GM19324 (cell line): ENCODE measurements at regions not wholly inside any gene's neighbourhood (a gene's known extent, or its start where the extent isn't known, plus 50 kb on each side); places are given as distances from the start of the nearest gene placed in this dataset.
A peak's percentile ranks its signal among the peaks of the same experiment; 100 is the strongest.

ENCODE experiments used
- ATAC-seq: cut with Tn5 transposase; IDR thresholded peaks from one replicate; pipeline ENCODE4 v1.9.1; 2021; ENCODE audit warnings: mild to moderate bottlenecking, moderate library complexity; ENCODE audit not compliant: unreplicated experiment, low FRiP score

DNA sequence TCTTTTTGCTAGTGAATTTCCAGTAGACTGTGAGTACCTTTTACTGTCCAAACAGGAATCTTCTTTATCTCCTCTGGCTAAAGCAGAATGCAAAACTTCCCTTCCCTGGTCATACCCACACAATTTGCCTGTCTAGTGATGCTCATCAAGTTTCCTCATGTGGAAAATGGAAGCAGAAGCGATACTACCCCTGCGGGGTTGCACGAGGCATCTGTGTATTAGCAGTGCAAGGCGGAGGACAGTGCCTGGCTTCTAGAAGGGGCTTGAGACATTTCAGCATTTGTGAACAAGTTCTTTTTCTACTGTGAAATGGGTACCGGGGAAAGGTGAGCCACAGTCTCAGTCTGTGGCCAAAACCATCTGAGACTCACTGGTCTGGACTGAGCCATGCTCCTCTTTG lies 340.9 kb downstream of the AACS start:
- ATAC-seq, result peak; percentile 92

DNA sequence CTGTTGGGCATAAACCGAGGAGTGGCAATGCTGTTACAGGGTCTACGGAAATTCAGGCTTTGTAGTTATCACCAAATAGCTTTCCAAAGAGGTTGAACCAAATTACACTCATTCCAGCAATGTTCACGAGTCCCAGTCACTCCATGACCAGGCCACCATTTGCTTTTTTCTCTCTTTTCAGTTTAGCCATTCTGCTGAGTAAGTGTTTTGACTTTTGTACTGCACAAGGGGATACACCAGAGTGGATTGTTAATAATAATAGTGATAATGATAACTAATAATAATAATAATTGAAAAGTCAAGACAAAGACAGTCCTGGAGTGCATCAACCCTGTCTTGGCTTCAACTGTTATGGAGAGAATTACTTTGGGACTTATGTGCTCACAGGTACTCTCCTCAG lies 343.5 kb downstream of the AACS start:
- no peak for ATAC-seq

DNA sequence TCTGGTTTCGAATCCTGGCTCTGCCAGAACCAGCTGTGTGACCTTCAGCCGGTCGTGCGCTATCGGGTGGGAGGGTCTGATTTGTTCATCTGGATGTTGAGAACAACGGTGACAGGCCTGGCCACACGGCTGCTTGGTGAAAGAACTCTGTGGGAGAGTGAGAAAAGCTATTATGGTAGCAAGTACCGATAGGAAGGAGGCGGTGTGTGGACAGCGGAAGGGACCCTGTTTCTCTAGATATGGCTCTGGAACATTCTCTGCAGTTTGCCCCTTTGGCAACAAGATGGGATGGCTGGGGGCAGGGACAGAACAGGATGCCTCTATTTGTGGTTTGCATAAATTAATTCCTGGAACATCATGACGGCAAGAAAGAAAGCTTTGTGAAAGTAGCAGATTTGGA lies 347.3 kb downstream of the AACS start:
- ATAC-seq, result no peak

- ATAC-seq, result no peak
Observed at GRCh38 chr12:125417446-125417845, 352.2 kb downstream of the AACS start.

DNA sequence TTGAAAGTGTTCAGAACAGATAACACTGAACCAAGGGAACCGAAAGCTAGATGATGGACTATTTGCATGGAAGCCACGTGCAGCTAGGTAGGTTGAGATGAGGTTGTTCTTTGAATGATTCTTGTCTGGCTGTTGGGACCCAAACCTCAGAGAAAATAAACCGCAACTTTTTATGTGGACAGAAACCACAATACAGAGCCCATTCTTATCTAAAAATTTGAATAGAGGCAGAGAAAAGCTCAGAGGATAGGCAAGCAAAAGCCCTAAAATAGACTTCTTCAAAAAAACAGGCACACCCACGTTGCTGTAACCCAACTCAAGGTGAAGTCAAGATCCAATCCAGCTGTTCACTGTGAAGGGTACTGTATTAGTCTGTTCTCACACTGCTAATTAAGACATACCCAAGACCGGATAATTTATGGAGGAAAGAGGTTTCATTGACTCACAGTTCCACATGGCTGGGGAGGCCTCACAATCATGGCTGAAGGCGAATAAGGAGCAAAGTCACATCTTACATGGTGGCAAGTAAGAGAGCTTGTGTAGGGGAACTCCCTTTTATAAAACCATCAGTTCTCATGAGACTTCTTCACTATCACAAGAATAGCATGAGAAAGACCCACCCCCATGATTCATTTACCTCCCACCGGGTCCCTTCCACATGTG lies 353.8 kb downstream of the AACS start:
- ATAC-seq, result peak; percentile 74

DNA sequence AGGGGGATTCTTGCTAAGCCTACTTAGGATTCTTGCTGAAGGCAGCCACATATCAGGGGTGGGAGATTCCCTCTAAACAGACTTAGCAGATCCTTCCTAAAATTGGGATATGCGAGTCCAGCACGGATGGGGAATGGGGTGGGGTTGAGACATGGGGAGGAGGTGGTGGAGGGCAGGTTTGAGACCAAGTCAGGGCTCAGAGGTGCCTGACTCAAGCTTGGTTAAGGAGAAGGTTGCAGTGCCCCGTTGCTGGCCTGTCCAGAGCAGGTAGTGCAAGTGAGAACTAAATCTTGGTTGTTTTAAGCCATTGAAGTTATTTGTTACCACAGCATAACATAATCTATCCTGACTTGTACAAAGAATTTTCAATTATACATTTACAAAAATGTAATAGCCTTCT lies 359.7 kb downstream of the AACS start:
- no peak for ATAC-seq

GRCh38 chr12:125431516-125431915 lies 366.3 kb downstream of the AACS start:
- ATAC-seq, result no peak

DNA sequence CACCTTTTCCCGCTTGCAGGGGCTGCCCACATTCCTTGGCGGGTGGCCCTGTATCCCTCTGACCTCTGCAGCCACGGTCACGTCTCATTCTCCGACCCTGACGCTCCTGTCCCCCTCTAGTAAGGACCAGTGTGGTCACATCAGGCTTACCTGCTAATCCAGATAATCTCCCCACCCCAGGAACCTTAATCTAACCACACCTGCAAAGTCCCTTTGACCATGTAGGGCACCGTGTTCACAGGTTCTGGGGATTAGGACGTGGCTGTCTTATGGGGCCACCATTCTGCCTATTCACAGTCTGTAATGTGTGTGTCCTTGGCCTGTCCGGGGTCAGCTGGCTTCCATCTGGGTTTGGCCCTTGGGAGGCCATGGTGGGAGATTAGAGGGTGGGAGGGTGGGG lies 368.9 kb downstream of the AACS start:
- no peak for ATAC-seq

DNA sequence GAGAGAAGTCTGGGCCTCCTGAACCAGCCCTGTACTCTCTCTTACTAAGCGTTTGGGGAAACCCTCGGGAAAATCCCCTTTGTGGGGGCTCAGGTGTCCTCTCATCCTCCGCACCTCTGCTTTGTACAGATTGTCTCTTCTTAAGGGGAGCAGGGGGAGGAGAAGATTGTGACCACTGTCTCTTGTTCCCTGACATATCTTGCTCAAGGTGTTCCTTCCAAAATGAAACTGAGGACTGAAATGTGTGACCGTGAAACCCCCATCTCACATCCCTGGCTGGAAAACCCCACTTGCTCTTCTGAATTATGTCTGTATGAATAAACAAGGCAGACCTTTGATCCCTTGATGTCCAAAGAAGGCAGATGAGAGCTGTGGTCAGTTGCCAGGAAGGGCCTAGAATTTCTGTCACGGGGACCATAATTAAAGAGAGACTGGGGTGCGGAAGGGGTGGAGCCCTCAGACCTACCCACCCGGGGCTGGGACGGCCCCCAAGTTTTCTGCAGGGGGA lies 369.8 kb downstream of the AACS start:
- ATAC-seq, result peak; percentile 70

DNA sequence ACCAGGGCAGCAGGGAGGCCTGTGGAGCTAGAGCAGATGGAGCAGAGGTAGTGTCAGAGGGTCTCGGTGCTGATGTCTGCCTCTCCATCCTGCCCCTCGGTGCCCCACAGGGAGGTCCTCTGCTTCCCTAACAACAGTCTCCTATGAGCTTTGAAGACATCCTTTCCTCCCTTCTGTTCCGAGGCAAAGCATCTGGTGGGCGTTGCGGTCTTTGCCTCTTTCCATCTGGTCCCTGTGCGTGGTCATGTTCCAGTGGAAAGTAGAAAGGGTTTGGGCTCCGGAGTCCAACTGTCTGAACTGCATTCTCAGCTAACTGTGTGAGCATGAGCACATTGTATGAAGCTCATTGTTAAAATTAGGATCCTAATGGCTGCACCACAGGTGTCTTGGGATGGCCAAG lies 370.6 kb downstream of the AACS start:
- no peak for ATAC-seq

DNA sequence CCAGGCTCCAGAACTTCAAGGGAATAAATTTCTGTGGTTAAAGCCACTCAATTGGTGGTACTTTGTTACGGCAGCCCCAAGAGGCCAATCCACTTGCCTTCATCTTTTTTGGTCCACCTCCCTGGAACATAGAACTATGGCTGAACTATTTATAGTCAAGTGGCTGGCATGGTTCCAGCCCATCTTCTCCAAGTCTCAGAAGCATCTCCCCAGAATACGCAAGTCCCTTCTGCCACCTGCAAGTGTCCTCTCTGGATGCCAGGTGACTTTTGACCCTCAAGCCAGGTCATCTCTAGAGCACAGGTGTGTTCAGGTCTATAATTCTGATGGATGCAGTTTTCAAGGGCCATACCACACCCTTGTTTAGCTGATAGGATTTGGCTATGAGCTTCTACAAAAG lies 371.5 kb downstream of the AACS start:
- no peak for ATAC-seq

DNA sequence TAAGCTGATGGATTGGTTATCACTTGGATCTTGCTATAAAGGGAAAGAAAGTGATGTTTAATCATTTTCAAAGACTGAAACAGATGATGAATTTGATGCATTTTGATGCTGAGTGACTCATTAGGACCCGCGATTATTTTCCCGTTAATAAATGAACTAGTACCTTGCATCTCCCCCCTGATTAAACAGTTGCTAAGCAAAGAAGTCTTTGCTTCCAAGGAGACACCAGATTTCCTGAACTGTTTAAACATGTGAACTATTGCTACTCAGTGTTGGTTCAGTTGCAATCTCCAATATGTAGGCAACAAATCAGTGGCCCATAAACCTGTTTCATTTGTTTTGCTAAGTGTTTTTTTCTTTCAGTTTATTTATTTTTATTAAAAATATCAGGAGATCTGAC lies 375.2 kb downstream of the AACS start:
- ATAC-seq, result no peak

- ATAC-seq, result no peak
Observed at GRCh38 chr12:125443341-125443740, 378.1 kb downstream of the AACS start.

GRCh38 chr12:125451408-125451807 lies 386.2 kb downstream of the AACS start:
- no peak for ATAC-seq

GRCh38 chr12:125453751-125454150 lies 388.5 kb downstream of the AACS start:
- ATAC-seq, result no peak

DNA sequence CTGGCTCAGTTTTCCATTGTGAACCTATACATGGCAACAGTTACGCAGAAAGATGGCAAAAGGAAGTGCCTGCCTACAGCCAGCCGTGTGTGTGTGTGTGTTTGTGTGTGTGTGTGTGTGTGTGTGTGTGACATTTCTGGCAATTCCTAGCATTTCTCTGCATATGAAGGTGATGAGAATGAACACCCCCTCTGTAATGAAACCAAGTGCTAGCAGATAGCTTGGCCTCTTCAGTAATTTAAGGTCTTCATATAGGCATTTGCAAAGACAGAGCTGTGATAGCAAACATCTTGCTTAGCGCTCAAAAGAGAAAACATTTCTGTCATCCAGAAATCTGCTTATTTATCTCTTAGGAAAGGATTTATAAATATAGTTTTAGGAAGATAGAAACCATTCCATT lies 389.1 kb downstream of the AACS start:
- no peak for ATAC-seq

GRCh38 chr12:125454786-125455480 lies 389.7 kb downstream of the AACS start:
- ATAC-seq, result no peak

DNA sequence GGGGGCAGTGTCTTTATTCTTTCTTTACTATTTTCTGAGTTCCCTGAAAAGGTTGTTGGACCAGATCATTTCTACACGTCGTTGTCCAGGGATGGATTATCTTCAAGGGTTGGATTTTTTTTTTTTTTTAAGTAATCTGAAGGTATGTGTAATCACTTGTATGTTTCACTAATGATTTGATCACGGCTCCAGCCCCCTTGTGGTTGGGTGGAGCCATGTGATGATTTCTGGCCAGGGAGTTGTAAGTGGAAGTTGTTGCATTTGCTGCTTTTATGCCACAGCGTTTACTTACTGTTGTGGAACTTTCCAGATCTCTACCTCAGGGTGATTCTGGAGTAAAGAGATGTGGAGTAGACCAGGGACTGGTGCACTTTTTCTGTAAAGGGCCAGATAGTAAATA lies 390.3 kb downstream of the AACS start:
- ATAC-seq, result no peak

- no peak for ATAC-seq
Observed at GRCh38 chr12:125458552-125459268, 393.5 kb downstream of the AACS start.

DNA sequence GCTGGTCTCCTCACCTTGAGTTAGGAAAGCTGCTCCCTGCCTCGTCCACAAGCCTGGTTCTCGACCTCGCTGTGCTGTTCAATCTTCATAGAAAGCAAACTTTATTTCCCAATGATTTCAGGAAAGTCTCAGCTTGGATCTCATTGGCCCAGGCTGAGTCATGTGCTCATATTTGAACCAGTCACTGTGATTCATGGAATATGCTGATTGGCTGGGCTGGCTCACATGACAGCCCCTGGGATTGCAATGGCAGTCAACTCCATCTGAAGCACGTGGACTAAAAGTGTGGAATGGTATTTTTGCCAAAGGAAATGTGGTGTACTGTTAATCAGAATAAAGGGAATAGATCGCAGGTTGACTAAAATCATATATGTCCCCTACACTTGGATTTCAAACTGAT lies 396.6 kb downstream of the AACS start:
- ATAC-seq, result no peak

DNA sequence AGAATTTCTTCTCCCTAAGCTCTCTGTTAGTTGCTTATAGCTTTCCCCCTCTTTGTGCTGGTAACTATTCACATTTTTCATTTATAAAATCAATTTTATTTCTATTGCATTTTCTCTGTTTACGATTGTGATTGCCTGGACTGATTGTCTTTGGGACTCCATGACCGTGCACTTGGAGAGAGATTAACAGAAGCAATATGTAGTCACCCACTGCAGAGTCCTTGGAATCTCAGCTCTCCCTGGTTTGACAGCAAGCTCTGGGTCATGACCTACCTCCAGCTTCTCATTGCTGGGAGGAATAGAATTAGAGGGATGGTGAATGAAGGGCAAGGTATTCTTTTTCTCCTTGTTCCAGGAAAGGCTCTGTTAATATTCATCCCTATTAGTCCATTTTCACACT lies 398.2 kb downstream of the AACS start:
- ATAC-seq, result no peak

- no peak for ATAC-seq
Observed at GRCh38 chr12:125467363-125467762, 402.1 kb downstream of the AACS start.
